Endodermal cell (in vitro differentiated cells): ENCODE measurements at regions not wholly inside any gene's neighbourhood (a gene's known extent, or its start where the extent isn't known, plus 50 kb on each side); places are given as distances from the start of the nearest gene placed in this dataset.

ENCODE experiments used
- DNase-seq: peaks from one replicate; pipeline ENCODE4 v3.0.0-alpha.2; 2017
- H3K27ac ChIP-seq: 2 replicates; pipeline ENCODE4 v1.5.1; 2013; ENCODE audit warnings: mild to moderate bottlenecking, low read depth, low read length, moderate library complexity
- H3K27me3 ChIP-seq: 2 replicates; pipeline ENCODE4 v1.6.1; 2013; ENCODE audit warnings: mild to moderate bottlenecking, low read length, moderate library complexity; ENCODE audit not compliant: insufficient read depth, control insufficient read depth, poor library complexity, severe bottlenecking
- H3K36me3 ChIP-seq: 2 replicates; pipeline ENCODE4 v1.7.0; 2013; ENCODE audit warnings: mild to moderate bottlenecking, low read length, moderate library complexity; ENCODE audit not compliant: control insufficient read depth, insufficient read depth
- H3K4me1 ChIP-seq: one replicate; pipeline ENCODE4 v1.7.0; 2013; ENCODE audit warnings: low read length; ENCODE audit not compliant: control insufficient read depth, insufficient read depth
- H3K4me3 ChIP-seq: 2 replicates; pipeline ENCODE4 v1.5.1; 2013; ENCODE audit warnings: mild to moderate bottlenecking, low read length, moderate library complexity
- H3K9ac ChIP-seq: 2 replicates; pipeline ENCODE4 v1.6.1; 2013; ENCODE audit warnings: mild to moderate bottlenecking, low read length, moderate library complexity; ENCODE audit not compliant: poor library complexity, severe bottlenecking; ENCODE audit errors: extremely low read depth
- H3K9me3 ChIP-seq: 2 replicates; pipeline ENCODE4 v1.6.1; 2013; ENCODE audit warnings: mild to moderate bottlenecking, low read length, moderate library complexity; ENCODE audit not compliant: control insufficient read depth
- H3K27ac Mint-ChIP-seq: 2 replicates; pipeline ENCODE4 v1.8.0; 2020; ENCODE audit warnings: mixed read lengths
- H3K27me3 Mint-ChIP-seq: 2 replicates; pipeline ENCODE4 v1.8.0; 2021; ENCODE audit warnings: mild to moderate bottlenecking, mixed read lengths; ENCODE audit not compliant: insufficient read depth
- H3K36me3 Mint-ChIP-seq: 2 replicates; pipeline ENCODE4 v1.8.0; 2020; ENCODE audit warnings: low read depth, mixed read lengths
- H3K4me1 Mint-ChIP-seq: 2 replicates; pipeline ENCODE4 v1.8.0; 2020; ENCODE audit warnings: mixed read lengths
- H3K4me3 Mint-ChIP-seq: 2 replicates; pipeline ENCODE4 v1.8.0; 2020; ENCODE audit warnings: mild to moderate bottlenecking, moderate library complexity, mixed read lengths
- H3K9me3 Mint-ChIP-seq: 2 replicates; pipeline ENCODE4 v1.8.0; 2020; ENCODE audit warnings: mild to moderate bottlenecking, mixed read lengths
- CTCF ChIP-seq: fragments of 200-600 bp; sonication (generic); conservative IDR thresholded peaks from 2 replicates; pipeline ENCODE4 v1.5.0; 2021; ENCODE audit warnings: antibody characterized with exemption, mild to moderate bottlenecking
- WGBS, 2 experiments: methylation state at CpG; one replicate each; pipeline versions ENCODE4 v1.1.5 to v1.1.7; 2013; ENCODE audit warnings: missing lambda C conversion rate in 2 of 2, mixed read lengths in 1 of 2; ENCODE audit not compliant: insufficient coverage in 1 of 2, insufficient read length in 1 of 2; 5-methylcytosine and 5-hydroxymethylcytosine counted together

- H3K36me3 ChIP-seq: no peaks in the 10 kb centered on the region
- Mint-ChIP-seq H3K9me3 (no peaks in the 10 kb centered on the region), H3K4me1 (no peaks in the 10 kb centered on the region), H3K27ac (no peak overlapping the region), H3K27me3 (no peaks in the 10 kb centered on the region), H3K36me3 (no peaks in the 10 kb centered on the region), H3K4me3 (no peak overlapping the region)
- WGBS, 2 experiments: 41% methylated on average over 5 of the region's 7 CpGs; no CpG with 5 or more reads in 1 of the 2 experiments
- no peak overlapping the region for H3K9ac ChIP-seq
- DNase-seq: peak; percentile 35
- no peaks in the 10 kb centered on the region for H3K9me3 ChIP-seq
- no peak for TF ChIP-seq CTCF
- H3K27ac ChIP-seq: no peak overlapping the region
- H3K4me1 ChIP-seq: no peaks in the 10 kb centered on the region
- H3K27me3 ChIP-seq: no peaks in the 10 kb centered on the region
- H3K4me3 ChIP-seq: no peak overlapping the region
Observed at GRCh38 chr5:101915554-101915953, 380.5 kb downstream of the SLCO4C1 start.

- Mint-ChIP-seq H3K27ac (peak overlapping the region; percentile 26), H3K27me3 (no peaks in the 10 kb centered on the region), H3K4me1 (no peaks in the 10 kb centered on the region), H3K36me3 (no peaks in the 10 kb centered on the region), H3K4me3 (no peak overlapping the region), H3K9me3 (no peaks in the 10 kb centered on the region)
- Histone ChIP-seq H3K9me3 (no peaks in the 10 kb centered on the region), H3K27ac (no peak overlapping the region), H3K27me3 (no peaks in the 10 kb centered on the region), H3K4me1 (no peaks in the 10 kb centered on the region), H3K9ac (no peak overlapping the region), H3K4me3 (no peak overlapping the region), H3K36me3 (no peaks in the 10 kb centered on the region)
- no peak for TF ChIP-seq CTCF
- DNase-seq: no peak
- 96 to 100% methylated on average over 1 of the region's 1 CpG for WGBS, 2 experiments
Observed at GRCh38 chr5:101904736-101905135, 391.3 kb downstream of the SLCO4C1 start.

- 85% methylated on average over 5 of the region's 5 CpGs for WGBS, 2 experiments
- no peak overlapping the region for H3K9ac ChIP-seq
- peak; percentile 71 for DNase-seq
- no peak overlapping the region for H3K4me3 ChIP-seq
- Mint-ChIP-seq H3K27ac (peak overlapping the region; percentile 55), H3K4me1 (peaks cover 4% of the 10 kb centered on the region), H3K36me3 (no peaks in the 10 kb centered on the region), H3K4me3 (no peak overlapping the region), H3K9me3 (no peaks in the 10 kb centered on the region), H3K27me3 (no peaks in the 10 kb centered on the region)
- no peaks in the 10 kb centered on the region for H3K36me3 ChIP-seq
- TF ChIP-seq CTCF: no peak
- H3K27ac ChIP-seq: no peak overlapping the region
- no peaks in the 10 kb centered on the region for H3K4me1 ChIP-seq
- H3K9me3 ChIP-seq: no peaks in the 10 kb centered on the region
- no peaks in the 10 kb centered on the region for H3K27me3 ChIP-seq
Observed at GRCh38 chr5:101897914-101898313, 398.2 kb downstream of the SLCO4C1 start.
